HG03575 (cell line): ENCODE measurements at regions not wholly inside any gene's neighbourhood (a gene's known extent, or its start where the extent isn't known, plus 50 kb on each side); places are given as distances from the start of the nearest gene placed in this dataset.
"Not testable (repeated sequence)": the region's sequence is repeated elsewhere in the genome, so short reads cannot be mapped to it uniquely, and the experiment has no call there.

Experiments used
- ATAC-seq: cut with Tn5 transposase; IDR thresholded peaks from one replicate; pipeline ENCODE4 v1.9.1; 2021; ENCODE audit not compliant: unreplicated experiment, insufficient number of reproducible peaks, low FRiP score; ENCODE audit errors: extremely low read depth

DNA sequence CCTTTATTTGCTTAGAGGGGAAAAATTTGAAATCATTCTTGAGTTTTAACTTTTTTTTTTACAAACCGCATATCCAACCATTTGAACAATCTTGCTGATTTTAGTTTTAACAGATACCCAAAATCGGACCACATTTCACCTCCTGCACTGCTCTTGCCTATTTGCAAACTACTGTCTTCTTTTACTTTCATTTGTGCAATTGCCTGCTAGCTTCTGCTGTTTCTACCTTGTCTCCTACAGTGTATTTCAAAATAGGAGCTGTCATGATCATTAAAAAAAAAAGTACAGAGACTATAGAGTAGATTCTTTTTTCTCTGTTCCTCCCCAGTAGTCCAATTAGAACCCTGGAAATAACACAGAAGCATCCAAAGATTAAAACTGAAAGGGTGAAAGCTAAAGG, 1081.2 kb downstream of the SOCS6 start:
- ATAC-seq = no peak

DNA sequence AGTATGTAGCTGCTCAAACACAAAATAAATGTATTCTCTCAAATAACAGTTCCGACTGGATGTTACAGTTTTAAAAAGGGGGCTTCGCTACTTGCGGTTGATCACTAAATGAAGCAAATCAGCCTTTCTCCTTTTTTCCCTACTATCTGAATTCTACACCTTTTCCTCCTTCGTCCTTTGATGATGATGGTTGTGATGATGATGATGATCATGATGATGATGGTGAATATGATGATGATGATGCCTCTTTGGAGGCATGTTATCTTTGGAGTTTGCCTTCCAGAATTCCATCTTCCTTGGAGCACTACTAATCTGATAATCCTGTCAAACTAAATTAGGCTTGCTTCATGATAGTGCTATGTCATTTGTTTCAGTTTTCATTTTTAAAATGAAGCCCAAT, 1073.3 kb downstream of the SOCS6 start:
- ATAC-seq = no peak

DNA sequence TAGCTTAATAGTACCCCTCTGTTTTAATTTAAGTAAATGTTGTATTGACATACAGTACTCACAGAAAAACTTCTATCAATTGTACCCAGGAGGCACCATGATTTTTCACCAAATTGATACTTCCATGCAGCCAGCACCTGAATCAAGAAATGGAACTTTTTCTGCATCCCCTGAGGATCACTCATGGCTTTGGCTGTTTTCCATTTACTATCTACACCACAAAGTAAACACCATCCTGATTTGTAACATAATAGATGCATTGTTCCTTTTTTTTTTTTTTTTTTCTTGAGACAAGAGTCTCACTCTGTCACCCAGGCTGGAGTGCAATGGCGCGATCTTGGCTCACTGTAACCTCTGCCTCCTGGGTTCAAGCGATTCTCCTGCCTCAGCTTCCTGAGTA, 1066.8 kb downstream of the SOCS6 start:
- not testable (repeated sequence) for ATAC-seq

DNA sequence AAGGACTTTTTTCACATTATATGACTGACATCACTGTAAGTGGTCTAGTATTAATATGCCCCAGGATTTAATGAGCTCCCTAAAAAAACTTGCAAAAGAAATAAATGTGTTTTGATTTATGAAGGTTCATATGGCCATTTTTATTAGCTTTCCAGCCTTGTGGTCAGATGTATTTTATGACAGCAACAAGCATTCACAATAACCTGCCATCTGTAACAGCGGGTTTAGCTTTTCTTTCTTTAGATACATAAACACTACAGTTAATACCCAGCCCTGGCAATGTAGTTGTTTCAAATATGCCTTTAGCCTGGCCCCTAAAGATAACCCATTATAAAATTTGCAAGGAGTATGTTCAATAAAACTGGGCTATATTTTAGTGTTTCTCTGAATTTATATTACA, 1063.8 kb downstream of the SOCS6 start:
- ATAC-seq = no peak

DNA sequence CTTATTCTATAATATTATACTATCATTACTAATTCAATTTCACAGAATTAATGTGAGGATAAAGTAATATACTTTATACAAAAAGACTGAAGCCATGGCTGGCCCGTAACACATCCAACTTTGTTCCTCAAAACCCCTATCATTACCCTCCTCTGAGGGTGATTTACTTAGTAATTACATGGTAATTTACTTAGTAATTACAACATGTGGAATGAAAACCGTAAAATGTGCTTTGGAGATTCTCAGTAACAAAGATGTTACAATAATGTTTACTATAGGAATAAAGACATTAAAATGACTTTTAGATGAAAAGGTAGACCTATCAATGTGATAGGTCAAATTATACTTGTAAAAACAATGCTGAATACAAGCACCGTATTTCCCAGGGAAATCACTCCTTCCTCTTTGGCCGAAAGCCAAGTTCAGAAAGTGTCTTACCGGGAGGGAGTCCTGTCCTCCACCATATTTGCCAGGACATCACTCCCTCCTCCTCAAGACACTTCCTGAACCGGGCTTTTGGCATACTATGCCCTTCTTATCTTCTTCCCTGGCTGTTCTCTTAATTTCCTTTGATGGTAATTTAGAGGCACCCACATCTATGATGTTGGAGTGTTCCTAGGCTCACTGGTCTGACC, 1047.8 kb downstream of the SOCS6 start:
- ATAC-seq = no peak

DNA sequence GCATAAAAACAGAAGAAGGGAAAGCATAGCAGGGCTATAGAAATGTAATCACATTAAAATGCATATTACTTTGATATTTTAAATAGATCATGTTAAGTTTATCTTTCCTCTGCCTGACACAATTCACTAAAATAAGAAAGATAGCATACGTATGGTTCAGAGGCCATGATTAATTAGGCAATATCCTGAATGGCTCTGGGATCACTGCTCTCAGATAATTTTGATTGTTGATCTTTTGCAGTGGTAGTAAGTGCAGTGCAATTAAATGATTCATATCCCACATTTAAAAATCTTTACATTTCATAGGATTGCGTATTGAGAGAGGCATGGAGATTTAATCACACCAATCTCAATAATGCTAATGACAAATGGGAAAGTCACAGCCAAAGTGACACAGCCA, 1040.7 kb downstream of the SOCS6 start:
- ATAC-seq = no peak

DNA sequence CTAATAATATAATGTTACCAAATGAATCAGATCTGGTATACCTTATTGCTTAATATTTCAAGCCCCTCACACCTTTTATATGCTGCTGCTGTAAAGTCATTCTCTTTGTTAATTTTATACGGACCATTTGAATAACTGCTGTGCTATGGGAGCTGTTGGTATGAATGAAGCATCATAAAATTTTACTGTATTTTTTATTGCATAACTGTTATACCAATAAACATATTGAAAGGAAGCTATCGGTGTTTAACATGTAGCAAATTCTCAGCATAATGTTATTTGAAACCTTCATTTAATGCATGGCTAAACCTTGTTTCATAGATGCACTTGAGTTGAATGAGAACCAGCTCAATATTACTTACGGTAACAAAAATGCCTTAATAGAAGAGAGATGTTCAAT, 1040.3 kb downstream of the SOCS6 start:
- ATAC-seq = no peak

DNA sequence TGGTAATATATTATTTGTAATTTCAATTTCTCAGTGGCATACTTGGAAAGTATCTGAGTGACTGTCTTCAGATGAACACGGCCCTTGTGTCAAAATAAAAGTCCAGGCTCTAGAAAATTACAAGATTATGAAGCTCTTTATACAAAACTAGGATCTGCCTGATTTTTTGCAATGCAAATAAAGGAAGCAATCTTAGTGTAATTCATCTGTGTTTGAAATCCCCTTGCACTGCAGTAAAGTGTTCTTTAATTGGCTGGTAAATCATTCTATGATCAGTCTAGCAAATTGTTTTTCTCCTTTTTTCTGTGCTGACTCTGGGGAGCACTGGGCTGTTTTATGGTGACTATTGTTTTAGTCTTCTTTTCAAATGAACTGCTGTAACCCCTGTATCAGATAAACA, 1039.0 kb downstream of the SOCS6 start:
- no peak for ATAC-seq

DNA sequence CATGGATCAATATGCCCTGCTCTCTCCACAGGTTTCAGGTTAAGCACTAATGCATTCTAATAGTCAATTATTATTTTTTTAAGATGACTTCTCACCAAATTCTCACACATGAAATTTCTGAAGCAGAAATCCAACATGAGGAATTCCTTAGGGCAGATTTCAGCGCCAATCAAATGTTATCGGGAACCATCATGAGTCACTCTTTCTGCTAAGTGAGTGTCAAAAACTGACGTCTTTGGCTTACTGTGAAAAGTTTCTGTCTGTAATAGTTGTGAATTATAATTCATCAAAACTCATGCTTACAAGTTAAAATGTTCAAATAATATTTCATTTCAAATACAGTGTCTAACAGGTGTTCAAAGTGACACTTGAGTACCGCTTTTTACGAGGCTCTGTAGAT, 1038.6 kb downstream of the SOCS6 start:
- no peak for ATAC-seq

DNA sequence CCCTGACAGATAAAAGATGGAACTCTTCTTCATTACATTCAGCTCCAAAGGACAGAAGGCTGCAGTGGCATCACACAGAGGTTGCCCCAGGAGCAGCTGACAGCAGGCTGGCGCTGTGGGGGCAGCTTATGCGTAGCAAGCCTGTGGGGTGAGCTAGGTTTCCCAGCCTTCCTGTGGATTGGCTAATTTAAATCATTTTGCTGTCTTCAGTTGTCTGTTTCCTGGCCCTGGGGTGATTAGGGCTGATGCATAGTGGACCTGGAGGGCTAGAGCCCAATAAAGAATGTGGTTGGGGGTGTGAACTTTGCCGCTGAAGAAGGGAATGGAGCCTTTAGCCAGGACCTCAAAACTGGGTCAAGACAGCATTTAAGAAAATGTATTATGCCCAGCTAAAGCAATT, 1038.0 kb downstream of the SOCS6 start:
- ATAC-seq = no peak

DNA sequence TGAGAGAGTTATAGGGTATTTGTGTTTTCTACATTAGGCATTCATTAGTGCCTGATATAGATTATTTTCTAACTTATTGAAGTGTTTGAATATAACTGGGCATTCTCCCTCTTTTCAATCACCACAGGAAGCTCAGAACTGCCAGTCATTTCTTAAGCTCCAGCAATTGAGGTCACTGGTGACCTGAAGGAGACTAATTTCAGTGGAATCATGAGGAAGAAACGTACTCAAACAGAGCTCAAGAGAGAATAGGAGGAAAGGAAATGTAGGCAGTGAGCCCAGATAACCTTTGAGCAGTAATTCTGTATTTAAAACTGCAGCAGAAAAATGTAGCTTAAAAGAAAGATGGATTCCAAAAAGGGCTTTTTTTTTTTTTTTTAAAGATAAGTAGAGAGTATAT, 1035.5 kb downstream of the SOCS6 start:
- ATAC-seq = no peak

DNA sequence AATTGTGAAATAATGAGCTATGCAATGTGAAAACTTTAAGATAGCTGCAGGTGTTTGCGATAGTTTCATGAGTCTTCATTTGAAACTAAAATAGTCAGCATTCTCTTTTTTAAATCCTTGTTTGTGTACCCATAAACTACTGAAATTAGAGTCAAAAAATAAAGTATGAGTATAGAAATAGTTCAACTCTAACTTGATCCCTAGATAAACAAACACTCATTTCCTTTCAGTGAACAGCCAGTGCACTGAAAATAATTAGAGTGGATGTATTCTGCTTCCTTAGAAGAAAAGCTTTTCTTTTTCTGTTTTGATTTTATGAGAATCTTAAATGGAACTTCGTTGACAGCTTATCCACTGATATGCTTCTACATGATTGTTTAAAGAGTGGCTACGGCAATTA, 1033.4 kb downstream of the SOCS6 start:
- no peak for ATAC-seq

DNA sequence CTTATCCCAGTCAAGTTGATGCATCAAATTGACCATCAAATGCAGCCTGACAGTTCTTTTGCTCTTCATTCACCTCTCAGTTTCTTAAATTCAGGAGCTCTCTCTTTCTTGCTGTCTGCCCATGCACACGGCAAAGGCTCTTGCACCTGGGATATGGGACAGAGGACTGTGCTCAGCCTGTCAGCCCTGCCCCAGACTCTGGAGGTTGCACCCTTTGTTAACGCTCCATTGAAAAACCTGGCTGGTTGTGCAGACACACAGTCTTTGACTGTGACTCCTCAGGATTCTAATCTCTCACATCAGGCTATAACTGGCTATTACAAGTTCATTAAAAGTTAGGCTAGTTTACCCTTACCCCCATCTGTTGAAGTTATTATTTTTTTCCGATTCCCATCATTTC, 1032.5 kb downstream of the SOCS6 start:
- no peak for ATAC-seq

DNA sequence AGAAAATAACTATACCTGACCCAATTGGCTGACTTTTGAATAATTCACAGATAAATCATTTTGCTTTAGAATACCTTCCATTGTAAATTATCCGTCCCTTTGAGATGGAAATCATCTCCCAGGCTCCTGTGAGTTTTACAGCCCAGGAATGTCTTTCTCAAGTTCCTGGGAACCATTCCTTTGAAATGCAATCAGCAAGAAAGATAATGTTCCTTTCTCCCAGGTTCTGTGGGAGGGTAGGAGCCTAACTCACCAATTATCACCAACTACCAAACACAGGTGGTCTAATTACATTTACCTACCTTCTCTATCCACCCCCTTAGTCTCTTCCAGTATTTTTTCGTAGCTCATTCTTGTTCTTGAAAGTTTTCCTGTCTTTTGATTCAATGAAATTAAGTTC, 1016.0 kb downstream of the SOCS6 start:
- ATAC-seq = no peak

DNA sequence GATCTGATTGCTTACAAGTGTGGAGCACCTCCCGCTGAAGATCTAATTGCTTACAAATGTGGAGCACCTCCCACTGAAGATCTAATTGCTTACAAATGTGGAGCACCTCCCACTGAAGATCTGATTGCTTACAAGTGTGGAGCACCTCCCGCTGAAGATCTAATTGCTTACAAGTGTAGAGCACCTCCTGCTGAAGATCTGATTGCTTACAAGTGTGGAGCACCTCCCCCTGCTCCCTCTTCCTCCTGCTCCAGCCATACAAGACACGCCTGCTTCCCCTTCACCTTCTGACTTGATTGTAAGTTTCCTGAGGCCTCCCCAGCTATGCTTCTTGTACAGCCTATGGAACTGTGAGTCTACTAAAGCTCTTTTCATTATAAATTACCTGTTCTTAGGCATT, 1014.9 kb downstream of the SOCS6 start:
- not testable (repeated sequence) for ATAC-seq

DNA sequence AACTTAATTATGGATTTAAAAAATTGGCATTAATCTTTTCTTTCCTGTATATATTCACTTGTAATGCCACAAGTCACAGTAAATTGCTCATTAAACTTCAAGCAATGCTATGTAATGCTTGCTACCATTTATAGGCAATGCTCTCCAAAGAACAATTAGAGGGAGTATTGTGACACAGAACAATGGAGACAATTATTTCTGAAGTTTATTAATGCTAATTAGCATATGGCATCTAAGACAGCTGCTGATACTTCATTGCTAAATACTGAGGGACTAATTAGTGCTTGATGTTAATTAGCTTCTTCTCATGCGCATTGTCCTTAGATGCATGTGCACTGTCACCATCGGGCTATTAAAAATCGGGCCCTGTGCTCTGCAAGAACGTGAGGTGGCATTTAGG, 1012.8 kb downstream of the SOCS6 start:
- ATAC-seq = no peak

DNA sequence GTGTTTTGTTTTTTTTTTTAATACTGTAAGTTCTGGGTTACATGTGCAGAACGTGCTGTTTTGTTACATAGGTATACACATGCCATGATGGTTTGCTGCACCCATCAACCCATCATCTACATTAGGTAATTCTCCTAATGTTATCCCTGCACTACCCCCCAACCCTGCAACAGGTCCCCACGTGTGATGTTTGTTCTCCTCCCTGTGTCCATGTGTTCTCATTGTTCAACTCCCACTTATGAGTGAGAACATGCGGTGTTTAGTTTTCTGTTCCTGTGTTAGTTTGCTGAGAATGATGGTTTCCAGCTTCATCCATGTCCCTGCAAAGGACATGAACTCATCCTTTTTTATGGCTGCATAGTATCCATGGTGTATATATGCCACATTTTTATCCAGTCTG, 1005.4 kb downstream of the SOCS6 start:
- ATAC-seq = not testable (repeated sequence)

DNA sequence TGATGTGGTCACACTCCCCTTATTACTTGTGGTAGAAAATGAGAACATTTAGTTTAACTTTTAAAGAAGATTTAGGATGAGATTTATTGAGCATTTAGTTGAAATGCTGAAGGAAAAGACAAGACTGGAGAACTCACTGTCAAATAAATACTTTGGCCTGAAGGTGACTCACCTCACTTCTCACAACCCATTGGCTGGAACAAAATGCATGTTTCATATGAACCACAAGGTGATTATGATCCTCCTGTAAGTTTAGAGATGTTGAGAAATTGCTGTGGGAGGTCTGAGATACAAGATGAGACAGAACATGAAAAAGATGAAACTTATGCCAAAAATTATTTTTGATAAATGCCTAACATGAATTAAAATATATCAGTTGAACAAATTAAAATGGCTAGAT, 1004.5 kb downstream of the SOCS6 start:
- ATAC-seq = no peak

DNA sequence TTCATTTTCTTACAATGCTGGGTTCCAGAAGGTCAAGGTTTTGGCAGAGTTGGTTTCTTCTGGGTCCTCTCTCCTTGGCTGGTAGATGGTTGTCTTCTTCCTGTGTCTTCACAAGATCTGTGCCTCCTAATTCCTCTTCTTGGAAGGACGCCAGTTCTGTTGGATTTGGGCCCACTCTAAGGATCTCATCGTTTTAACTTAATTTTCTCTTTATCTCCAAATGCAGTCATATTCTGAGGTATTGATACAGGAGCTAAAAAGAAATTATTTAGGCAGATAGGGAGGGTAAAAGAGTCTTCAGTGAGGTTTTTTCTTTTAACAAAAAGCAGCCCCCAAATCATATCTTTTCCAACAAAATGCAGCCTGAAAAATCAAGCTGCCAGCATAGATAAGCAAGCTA, 998.4 kb downstream of the SOCS6 start:
- no peak for ATAC-seq

DNA sequence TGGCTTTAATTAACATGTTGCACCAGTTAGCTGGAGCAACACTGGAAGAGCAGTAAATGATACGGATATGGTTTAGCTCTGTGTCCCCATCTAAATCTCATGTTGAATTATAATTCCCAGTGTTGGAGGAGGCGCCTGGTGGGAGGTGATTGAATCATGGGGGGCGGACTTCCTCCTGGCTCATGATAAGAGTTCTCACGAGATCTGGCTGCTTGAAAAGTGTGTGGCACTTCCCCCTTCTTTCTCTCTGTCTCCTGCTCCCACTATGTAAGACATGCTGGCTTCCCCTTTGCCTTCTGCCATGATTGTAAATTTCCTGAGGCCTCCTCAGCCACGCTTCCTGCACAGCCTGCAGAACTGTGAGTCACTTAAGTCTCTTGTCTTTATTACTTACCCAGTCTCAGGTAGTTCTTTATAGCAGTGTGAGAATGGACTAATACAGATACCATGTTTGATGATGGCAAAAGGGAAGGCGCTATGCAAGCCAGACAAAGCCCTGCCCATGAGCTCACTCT, 963.6 kb downstream of the SOCS6 start:
- ATAC-seq = no peak

DNA sequence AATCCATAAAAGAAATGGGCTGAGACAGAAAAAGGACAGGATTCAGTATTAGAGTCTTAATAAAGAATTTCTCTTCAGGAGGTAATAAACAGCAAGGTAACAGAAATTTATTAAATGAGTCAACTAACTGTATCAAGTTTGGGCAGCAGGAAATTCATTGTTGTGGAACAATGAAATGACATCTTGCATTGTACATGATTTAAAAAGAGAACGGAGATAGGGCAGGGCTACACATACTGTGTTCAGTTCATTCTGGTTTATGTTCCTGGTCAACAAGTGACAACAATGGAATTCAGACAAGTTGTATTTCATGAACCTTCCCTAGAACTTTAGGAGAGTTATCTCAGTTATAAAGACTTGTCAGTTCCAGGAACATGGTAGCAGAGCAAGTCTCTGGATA, 961.3 kb downstream of the SOCS6 start:
- no peak for ATAC-seq
